NT2/D1 (cell line): ENCODE measurements at regions not wholly inside any gene's neighbourhood (a gene's known extent, or its start where the extent isn't known, plus 50 kb on each side); places are given as distances from the start of the nearest gene placed in this dataset.

Experiments
- YY1 ChIP-seq: IDR thresholded peaks from 2 replicates; pipeline ENCODE4 v1.6.1; 2011; ENCODE audit not compliant: insufficient read length, insufficient read depth
- ZNF274 ChIP-seq: IDR thresholded peaks from 2 replicates; pipeline ENCODE4 v1.6.1; 2011; ENCODE audit warnings: mild to moderate bottlenecking, low read depth, low read length

GRCh38 chr22:19608003-19608690 is 83.9 kb upstream of the CLDN5 start:
- TF ChIP-seq YY1 (no peak), ZNF274 (no peak)
